GM12878 (cell line): ENCODE measurements at regions not wholly inside any gene's neighbourhood (a gene's known extent, or its start where the extent isn't known, plus 50 kb on each side); places are given as distances from the start of the nearest gene placed in this dataset.
"Not testable (repeated sequence)": the region's sequence is repeated elsewhere in the genome, so short reads cannot be mapped to it uniquely, and the experiment has no call there.

Source experiments
- ATAC-seq: fragments of 200-7000 bp; cut with Tn5 transposase; 3 replicates; pipeline ENCODE4 v1.9.1; 2020; ENCODE audit warnings: mild to moderate bottlenecking, moderate library complexity
- BruUV-seq: library from RNA; stranded (reverse); fragments of 400-500 nt; replicated peaks from 2 replicates; lab custom pipeline; 2021; lab: Mats Ljungman, UMichigan
- CTCF ChIA-PET: fragments of 300-600 bp; sonication (Branson Sonifier 250); formaldehyde crosslinking; extraction: SDS; loops from one replicate; lab custom pipeline; 2021; ENCODE audit warnings: inconsistent platforms; lab: Yijun Ruan, JAX
- POLR2A ChIA-PET: fragments of 350-600 bp; formaldehyde crosslinking; extraction: SDS; loops from one replicate; lab custom pipeline; 2021; ENCODE audit warnings: inconsistent platforms; lab: Charles Lee
- RAD21 ChIA-PET: fragments of 300-600 bp; sonication (Branson Sonifier 250); formaldehyde crosslinking; loops from one replicate; lab custom pipeline; 2023; ENCODE audit warnings: antibody characterized with exemption; ENCODE audit not compliant: unreplicated experiment; lab: Charles Lee
- SMC1A ChIA-PET: fragments of 300-600 bp; sonication (Branson Sonifier 250); formaldehyde crosslinking; loops from one replicate; lab custom pipeline; 2023; ENCODE audit not compliant: unreplicated experiment, uncharacterized antibody; lab: Charles Lee
- DNase-seq: peaks from one replicate; pipeline ENCODE4 v3.0.0-alpha.2; 2011; ENCODE audit warnings: low read depth, low spot score
- FAIRE-seq: peaks from 3 replicates; lab custom pipeline; 2011; peaks lifted over from hg19 to GRCh38; lab: Jason Lieb, UNC
- H2AFZ ChIP-seq: 2 replicates; pipeline ENCODE4 v1.6.0; 2011; ENCODE audit warnings: low read depth, low read length, control low read depth; ENCODE audit not compliant: control insufficient read depth
- H3K27ac ChIP-seq: 2 replicates; pipeline ENCODE4 v1.5.1; 2011; ENCODE audit warnings: control low read depth; ENCODE audit not compliant: control insufficient read depth, insufficient read depth
- H3K27me3 ChIP-seq, 2 experiments: replicated peaks in 1 of 2; 2 replicates each; pipeline versions ENCODE4 v1.6.0 to v1.6.1; 2011; ENCODE audit warnings: low read length in 1 of 2; ENCODE audit not compliant: control insufficient read depth in 2 of 2, insufficient read depth in 2 of 2
- H3K36me3 ChIP-seq, 2 experiments: 2 replicates each; pipeline ENCODE4 v1.5.1; 2011; ENCODE audit warnings: low read length in 1 of 2; ENCODE audit not compliant: control insufficient read depth in 2 of 2, insufficient read depth in 2 of 2
- H3K4me1 ChIP-seq: 2 replicates; pipeline ENCODE4 v1.6.1; 2011; ENCODE audit warnings: mild to moderate bottlenecking, low read length, moderate library complexity, mixed read lengths; ENCODE audit not compliant: control insufficient read depth, insufficient read depth
- H3K4me2 ChIP-seq: 2 replicates; pipeline ENCODE4 v1.6.0; 2011; ENCODE audit warnings: control low read depth; ENCODE audit not compliant: control insufficient read depth, insufficient read depth
- H3K4me3 ChIP-seq: fragments of 200-600 bp; sonication (generic); 2 replicates; pipeline ENCODE4 v1.5.1; 2016
- H3K79me2 ChIP-seq: 2 replicates; pipeline ENCODE4 v1.6.0; 2011; ENCODE audit warnings: low read length; ENCODE audit not compliant: control insufficient read depth, insufficient read depth
- H3K9ac ChIP-seq: 2 replicates; pipeline ENCODE4 v1.8.0; 2011; ENCODE audit warnings: low read length, control low read depth, mixed read lengths; ENCODE audit not compliant: control insufficient read depth, insufficient read depth
- H3K9me3 ChIP-seq: replicated peaks from 3 replicates; pipeline ENCODE4 v1.5.1; 2011; ENCODE audit warnings: mild to moderate bottlenecking, low read length; ENCODE audit not compliant: control insufficient read depth, insufficient read depth
- H4K20me1 ChIP-seq: 2 replicates; pipeline ENCODE4 v1.6.0; 2011; ENCODE audit not compliant: control insufficient read depth, insufficient read depth
- IKZF2 ChIP-seq, 2 experiments: fragments of 450-650 bp; IDR thresholded peaks; 2 replicates each; pipeline ENCODE4 v1.6.1; 2017; ENCODE audit warnings: mild to moderate bottlenecking in 2 of 2, moderate library complexity in 2 of 2
- NFXL1 ChIP-seq: fragments of 450-650 bp; IDR thresholded peaks from 2 replicates; pipeline ENCODE4 v1.6.1; 2017; ENCODE audit warnings: antibody characterized with exemption, mild to moderate bottlenecking, borderline replicate concordance
- WGBS: methylation state at CpG from one replicate; pipeline ENCODE4 v1.1.6; 2016; ENCODE audit warnings: low lambda C conversion rate; ENCODE audit not compliant: insufficient replicate concordance, insufficient coverage; ENCODE audit errors: missing lambda C conversion rate; 5-methylcytosine and 5-hydroxymethylcytosine counted together
- in situ Hi-C: fragments of 300-500 bp; cut with MboI; formaldehyde crosslinking; loops from 9 replicates; pipeline ENCODE4 v1.14.3; 2018; ENCODE audit warnings: mixed read lengths
- intact Hi-C: fragments of 100-400 bp; cut with micrococcal nuclease; formaldehyde crosslinking; loops from one replicate; pipeline ENCODE4 v1.14.2; 2022; ENCODE audit not compliant: unreplicated experiment
- TF ChIP-seq, protein P1 (sequence below): fragments of 450-650 bp; IDR thresholded peaks from 2 replicates; pipeline ENCODE4 v1.6.1; 2016; ENCODE audit warnings: mild to moderate bottlenecking

DNA sequence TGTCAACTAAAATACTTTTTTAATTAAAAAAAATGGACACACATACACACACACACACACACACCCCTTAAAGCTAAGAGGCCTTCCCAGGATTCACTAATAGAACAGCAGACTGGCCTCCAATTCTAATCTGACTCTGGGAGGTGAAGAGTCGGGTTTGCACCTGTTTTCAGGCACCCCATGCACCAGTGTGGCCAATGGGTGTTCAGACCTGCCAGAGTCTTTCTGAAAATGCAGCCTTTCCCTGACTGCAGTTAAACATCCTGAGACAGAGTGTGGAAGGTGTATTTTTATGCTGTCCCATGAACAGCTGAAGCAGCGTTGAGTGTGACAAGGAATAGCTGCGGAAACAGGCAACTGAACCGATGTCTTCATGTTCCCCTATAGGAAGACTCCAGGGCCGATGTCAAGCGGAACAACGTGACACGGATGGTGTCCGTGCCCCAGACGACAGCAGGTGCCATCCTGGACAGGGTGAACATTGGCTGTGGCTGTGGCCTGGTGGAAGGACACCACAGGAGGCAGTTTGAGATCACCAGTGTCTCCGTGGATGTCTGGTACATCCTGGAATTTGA, 74.6 kb upstream of the LYZL2 start:
- peak overlapping the region; percentile 35 for H3K4me3 ChIP-seq
- H4K20me1 ChIP-seq = no peaks in the 10 kb centered on the region
- ChIA-PET RAD21 (interaction anchor here (1.2 kb wide), 1 partner anchor 33 kb away, joined by 3 read pairs; no protein-coding TSS in a partner anchor), CTCF (interaction anchor here (1.0 to 4.5 kb wide), 7 partner anchors 8 to 68 kb away, joined by 3 to 43 read pairs (median 4); no protein-coding TSS in a partner anchor)
- H2AFZ ChIP-seq = peak overlapping the region; percentile 92
- no peak for FAIRE-seq
- intact Hi-C loops = no loop called here
- TF ChIP-seq, protein P1, sequence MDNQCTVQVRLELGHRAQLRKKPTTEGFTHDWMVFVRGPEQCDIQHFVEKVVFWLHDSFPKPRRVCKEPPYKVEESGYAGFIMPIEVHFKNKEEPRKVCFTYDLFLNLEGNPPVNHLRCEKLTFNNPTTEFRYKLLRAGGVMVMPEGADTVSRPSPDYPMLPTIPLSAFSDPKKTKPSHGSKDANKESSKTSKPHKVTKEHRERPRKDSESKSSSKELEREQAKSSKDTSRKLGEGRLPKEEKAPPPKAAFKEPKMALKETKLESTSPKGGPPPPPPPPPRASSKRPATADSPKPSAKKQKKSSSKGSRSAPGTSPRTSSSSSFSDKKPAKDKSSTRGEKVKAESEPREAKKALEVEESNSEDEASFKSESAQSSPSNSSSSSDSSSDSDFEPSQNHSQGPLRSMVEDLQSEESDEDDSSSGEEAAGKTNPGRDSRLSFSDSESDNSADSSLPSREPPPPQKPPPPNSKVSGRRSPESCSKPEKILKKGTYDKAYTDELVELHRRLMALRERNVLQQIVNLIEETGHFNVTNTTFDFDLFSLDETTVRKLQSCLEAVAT = 0 out of 2 replicates have a peak, but pooled peaks have one; percentile 13
- TF ChIP-seq NFXL1 (no peak), IKZF2 (IDR thresholded peaks at IDR 0.05) (0 out of 4 replicates have a peak, but pooled peaks of 1 of the 2 experiments have one; percentile 3)
- TF ChIP-seq, all 136 proteins: peak for 2
- H3K27ac ChIP-seq = peak overlapping the region; percentile 99
- H3K27me3 ChIP-seq = no peaks in the 10 kb centered on the region
- ChIA-PET POLR2A (interaction anchor here (0.5 to 0.7 kb wide), 2 partner anchors 35 to 1056 kb away, joined by 3 read pairs; no protein-coding TSS in a partner anchor), SMC1A (interaction anchor here (1.1 to 2.2 kb wide), 4 partner anchors 14 to 270 kb away, joined by 3 to 10 read pairs (median 5); no protein-coding TSS in a partner anchor)
- peaks cover 46% of the 10 kb centered on the region for H3K4me1 ChIP-seq
- H3K79me2 ChIP-seq = peaks cover 5% of the 10 kb centered on the region
- ATAC-seq = peak; percentile 5
- H3K9me3 ChIP-seq = no peaks in the 10 kb centered on the region
- no peak for DNase-seq
- peak overlapping the region; percentile 93 for H3K4me2 ChIP-seq
- WGBS = 42% methylated on average over 11 of the region's 11 CpGs
- in situ Hi-C loops = no loop called here
- peak overlapping the region; percentile 59 for H3K9ac ChIP-seq
- TSS peak; percentile 63 for BruUV-seq
- no peaks in the 10 kb centered on the region for H3K36me3 ChIP-seq

DNA sequence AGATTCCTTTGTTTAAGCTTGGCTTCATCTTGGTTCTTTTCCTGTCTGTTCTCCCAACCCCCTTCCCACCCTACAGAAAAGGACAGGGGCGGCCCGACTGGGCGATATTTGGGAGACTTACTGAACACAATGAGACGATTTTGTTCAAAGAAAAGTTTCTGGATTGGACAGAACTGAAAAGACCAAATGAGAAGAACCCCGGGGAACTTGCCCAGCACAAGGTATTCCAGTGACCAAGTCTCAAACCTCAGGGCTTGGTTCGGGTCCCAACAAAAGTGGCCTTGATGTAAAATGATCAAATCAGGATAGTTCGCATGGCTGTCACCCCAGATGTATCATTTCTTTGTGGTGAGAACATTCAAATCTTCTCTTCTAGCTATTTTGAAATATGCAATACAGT, 73.9 kb upstream of the LYZL2 start:
- in situ Hi-C loops, H3K36me3 ChIP-seq, H3K27me3 ChIP-seq, FAIRE-seq, H3K79me2 ChIP-seq, DNase-seq, ATAC-seq, RAD21 ChIA-PET, BruUV-seq, intact Hi-C loops, H3K9me3 ChIP-seq, H4K20me1 ChIP-seq: not testable (repeated sequence)
- 79% methylated on average over 7 of the region's 7 CpGs for WGBS
- CTCF ChIA-PET = interaction anchor here (0.8 to 4.5 kb wide), 6 partner anchors 16 to 690 kb away, joined by 3 to 43 read pairs (median 4); no protein-coding TSS in a partner anchor
- Histone ChIP-seq H3K9ac (peak overlapping the region; percentile 59; the same call in 1 of the 2 replicates), H3K27ac (peak overlapping the region; percentile 99), H3K4me2 (peak overlapping the region; percentile 93), H3K4me1 (peaks cover 46% of the 10 kb centered on the region), H3K4me3 (peak overlapping the region; percentile 35; the same call in 1 of the 2 replicates), H2AFZ (peak overlapping the region; percentile 55)
- POLR2A ChIA-PET = interaction anchor here (0.7 kb wide), 1 partner anchor 1056 kb away, joined by 3 read pairs; no protein-coding TSS in a partner anchor
- SMC1A ChIA-PET = interaction anchor here (1.0 to 2.2 kb wide), 7 partner anchors 14 to 265 kb away, joined by 3 to 10 read pairs (median 3); no protein-coding TSS in a partner anchor
